ENCODE measurements at regions not wholly inside any gene's neighbourhood (a gene's known extent, or its start where the extent isn't known, plus 50 kb on each side); places are given as distances from the start of the nearest gene placed in this dataset.

DNA sequence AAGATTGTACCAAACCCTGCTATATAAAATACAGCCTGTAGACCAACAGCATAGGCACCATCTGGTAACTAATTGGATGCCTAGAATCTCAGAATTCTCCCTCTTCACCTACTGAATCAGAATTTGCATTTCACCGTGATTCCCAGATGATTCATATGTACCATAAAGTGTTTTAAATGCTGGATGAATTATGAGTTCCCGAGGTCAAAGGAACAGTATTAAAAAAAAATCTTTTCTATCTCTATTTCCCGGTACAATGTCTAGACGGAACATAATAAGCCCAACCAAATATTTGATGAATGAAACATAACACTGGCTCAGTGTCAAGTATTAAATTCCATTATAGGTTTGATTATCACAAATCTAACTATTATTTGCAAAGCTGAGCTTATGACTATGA lies 280.0 kb downstream of the ANKRD50 start:
- TF ChIP-seq, protein P1, sequence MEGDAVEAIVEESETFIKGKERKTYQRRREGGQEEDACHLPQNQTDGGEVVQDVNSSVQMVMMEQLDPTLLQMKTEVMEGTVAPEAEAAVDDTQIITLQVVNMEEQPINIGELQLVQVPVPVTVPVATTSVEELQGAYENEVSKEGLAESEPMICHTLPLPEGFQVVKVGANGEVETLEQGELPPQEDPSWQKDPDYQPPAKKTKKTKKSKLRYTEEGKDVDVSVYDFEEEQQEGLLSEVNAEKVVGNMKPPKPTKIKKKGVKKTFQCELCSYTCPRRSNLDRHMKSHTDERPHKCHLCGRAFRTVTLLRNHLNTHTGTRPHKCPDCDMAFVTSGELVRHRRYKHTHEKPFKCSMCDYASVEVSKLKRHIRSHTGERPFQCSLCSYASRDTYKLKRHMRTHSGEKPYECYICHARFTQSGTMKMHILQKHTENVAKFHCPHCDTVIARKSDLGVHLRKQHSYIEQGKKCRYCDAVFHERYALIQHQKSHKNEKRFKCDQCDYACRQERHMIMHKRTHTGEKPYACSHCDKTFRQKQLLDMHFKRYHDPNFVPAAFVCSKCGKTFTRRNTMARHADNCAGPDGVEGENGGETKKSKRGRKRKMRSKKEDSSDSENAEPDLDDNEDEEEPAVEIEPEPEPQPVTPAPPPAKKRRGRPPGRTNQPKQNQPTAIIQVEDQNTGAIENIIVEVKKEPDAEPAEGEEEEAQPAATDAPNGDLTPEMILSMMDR (IDR thresholded peaks at IDR 0.05; ENCODE audit: low read depth, low read length, poor library complexity, severe bottlenecking): no peak
- TF ChIP-seq EZH2phosphoT487 (IDR thresholded peaks at IDR 0.05; ENCODE audit: borderline replicate concordance, low read length): no peak

Measured in DOHH2 (cell line).